ENCODE measurements at regions not wholly inside any gene's neighbourhood (a gene's known extent, or its start where the extent isn't known, plus 50 kb on each side); places are given as distances from the start of the nearest gene placed in this dataset.

GRCh38 chr10:10125676-10126075 is 892.0 kb upstream of the CELF2 start:
- DNase-seq: no peak

DNA sequence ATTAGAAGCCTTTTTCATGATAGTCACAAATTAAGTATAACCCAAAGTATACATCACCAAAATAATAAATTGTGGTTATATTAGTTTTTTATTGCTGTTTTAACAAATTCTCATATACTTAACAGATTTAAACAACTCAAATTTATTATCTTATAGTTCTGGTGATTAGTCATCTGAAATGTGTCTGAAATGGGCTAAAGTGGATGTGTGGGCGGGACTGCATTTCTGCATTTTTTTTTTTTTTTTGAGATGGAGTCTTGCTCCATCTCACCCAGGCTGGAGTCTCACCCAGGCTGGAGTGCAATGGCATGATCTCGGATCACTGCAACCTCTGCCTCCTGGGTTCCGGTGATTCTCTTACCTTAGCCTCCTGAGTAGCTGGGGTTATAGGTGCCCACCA is 891.5 kb upstream of the CELF2 start:
- DNase-seq: no peak

GRCh38 chr10:10128387-10128786 is 889.3 kb upstream of the CELF2 start:
- no peak for DNase-seq

DNA sequence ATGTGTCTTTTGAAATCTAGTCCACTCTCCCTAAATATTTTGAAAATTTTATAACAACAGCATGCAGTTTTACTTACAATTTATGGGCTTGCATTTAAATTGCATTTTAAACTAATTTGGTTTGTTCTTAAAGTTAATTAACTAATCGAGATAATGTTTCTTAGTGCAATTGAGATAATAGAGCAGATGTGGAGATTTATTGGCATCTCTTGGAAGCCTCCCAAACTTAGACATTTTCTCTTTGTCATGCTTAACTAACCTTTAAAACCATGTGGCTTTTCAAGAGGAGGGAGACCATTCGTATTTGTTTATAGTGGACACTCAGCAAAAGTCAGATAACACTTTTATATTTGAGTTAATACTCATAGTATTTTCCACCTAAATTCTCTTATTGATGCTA is 887.0 kb upstream of the CELF2 start:
- no peak for DNase-seq

- DNase-seq: no peak
These were observed 885.7 kb upstream of the CELF2 start for GRCh38 chr10:10132009-10132408.

- DNase-seq: no peak
These were observed 884.4 kb upstream of the CELF2 start for GRCh38 chr10:10133281-10133680.

GRCh38 chr10:10138685-10139084 is 879.0 kb upstream of the CELF2 start:
- no peak for DNase-seq

DNA sequence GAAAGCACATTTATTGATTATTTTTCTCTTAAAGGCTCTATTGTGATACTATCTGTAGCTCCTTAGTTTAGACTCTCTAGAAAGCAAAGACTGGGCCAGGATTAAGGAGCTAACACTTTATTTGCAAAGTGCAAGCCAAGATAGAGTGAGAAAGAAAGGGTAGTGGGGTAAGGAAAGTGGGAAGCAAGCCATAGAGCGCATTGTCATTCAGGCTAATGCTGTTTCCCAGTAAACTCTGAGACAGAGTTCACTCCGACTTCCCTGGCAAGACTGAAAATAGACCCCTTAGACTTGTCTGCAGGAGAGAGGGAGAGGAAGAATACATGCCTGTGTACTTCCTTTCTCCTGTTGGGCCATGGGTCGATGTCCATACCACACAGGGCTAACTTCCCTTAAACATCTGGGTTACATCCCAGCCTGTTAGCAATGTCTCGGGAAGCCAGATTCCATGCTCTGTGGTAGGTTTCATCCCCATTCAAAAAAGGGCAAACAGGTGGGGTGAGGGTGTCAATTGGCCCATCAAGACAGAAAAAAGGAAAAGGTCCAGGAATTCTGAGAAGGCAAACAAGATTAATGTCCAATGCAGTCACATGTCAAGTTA is 875.8 kb upstream of the CELF2 start:
- DNase-seq: no peak

GRCh38 chr10:10146604-10147003 is 871.1 kb upstream of the CELF2 start:
- DNase-seq: no peak

- DNase-seq: no peak
These were observed 867.8 kb upstream of the CELF2 start for GRCh38 chr10:10149899-10150298.

DNA sequence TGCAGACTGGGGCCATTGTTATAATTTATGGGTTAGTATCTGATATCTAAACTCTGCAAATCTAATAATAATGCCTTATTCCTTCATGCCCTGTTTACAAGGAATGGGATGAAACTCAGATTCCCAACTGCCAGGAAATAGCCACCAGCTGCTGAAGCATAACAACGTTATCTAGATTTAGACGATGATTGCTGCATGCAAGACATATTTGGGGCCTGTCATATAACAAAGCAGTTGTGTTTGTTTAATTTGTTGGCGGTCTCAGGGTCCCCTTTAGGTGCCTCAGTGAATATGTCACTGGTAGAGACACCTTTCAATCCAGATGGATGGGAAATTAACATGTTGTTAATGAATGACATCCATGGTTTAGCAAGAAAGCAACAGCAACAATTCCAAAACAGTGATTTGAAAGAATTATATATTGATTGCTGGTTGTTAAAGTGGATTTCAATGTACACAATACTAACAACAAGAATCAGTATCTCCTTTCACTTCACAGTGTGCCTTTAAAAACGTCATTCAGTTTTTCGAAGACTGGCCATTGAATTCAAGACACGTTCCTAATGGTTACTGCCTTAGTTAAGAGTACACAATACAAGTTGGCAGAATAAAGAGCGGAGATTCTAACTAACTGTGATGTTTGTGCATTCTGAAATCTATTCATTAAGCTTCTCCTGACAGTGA is 860.6 kb upstream of the CELF2 start:
- no peak for DNase-seq

GRCh38 chr10:10160821-10161312 is 856.8 kb upstream of the CELF2 start:
- no peak for DNase-seq

DNA sequence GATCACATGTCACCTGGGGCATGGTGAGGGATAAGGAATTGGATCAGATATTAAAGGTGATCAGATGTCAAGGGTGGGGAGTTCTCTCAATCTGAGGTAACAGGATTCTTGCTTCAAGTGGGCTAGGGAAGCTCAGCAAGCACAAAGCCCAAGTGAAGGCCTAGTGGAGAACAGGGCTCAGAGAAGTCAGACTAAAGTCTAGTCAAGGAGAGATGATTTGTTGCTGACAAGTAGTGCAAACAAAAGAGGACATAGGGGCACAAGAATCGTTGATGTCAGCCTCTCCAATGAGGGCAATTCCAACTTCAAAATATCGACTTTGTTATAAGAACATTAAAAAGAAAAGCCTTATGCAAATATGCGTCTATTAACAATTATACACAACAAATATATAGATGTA is 852.8 kb upstream of the CELF2 start:
- no peak for DNase-seq

DNA sequence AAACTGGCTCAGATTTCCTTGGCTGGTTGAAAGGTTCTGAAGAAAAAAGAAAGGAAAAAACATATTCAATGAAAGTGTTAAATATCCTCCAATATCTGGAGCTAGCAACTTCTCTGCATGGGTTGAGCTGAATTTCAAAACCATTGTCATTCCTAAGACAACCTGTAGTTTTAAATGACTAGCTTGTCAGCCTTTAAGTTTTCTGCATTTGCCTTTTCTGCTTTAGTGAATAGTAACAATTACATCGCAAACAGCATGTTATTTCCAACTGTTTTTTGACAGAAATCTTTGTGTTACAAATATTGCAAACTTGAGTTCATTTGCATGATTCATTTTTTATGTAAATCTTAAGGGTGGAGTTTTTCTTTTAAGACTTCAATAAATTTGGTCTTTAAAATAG is 852.3 kb upstream of the CELF2 start:
- DNase-seq: no peak

- DNase-seq: no peak
These were observed 839.2 kb upstream of the CELF2 start for GRCh38 chr10:10178476-10178875.

GRCh38 chr10:10193848-10194247 is 823.8 kb upstream of the CELF2 start:
- DNase-seq: no peak

DNA sequence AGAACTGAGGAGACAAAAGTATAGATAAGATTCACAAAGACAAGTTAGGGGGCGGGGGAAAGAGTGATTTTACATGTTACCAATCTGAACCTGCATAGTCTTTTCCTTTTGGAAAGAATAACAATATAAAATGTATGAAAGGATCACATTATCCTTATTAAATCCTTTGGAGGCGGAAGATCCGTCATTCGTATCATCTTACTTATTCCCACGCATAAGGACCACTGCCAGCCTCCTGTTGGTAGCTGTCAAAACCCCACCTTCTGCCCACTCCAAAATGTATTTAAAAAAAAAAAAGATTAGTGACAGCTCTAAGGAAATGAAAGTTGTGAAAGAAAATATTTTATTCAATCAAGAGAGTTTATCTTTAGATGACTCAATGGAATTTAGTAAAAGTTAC is 821.0 kb upstream of the CELF2 start:
- no peak for DNase-seq

- DNase-seq: no peak
These were observed 820.2 kb upstream of the CELF2 start for GRCh38 chr10:10197423-10197822.

- DNase-seq: no peak
These were observed 819.3 kb upstream of the CELF2 start for GRCh38 chr10:10198363-10198762.

GRCh38 chr10:10204415-10204814 is 813.3 kb upstream of the CELF2 start:
- DNase-seq: no peak

GRCh38 chr10:10205906-10206305 is 811.8 kb upstream of the CELF2 start:
- DNase-seq: no peak

DNA sequence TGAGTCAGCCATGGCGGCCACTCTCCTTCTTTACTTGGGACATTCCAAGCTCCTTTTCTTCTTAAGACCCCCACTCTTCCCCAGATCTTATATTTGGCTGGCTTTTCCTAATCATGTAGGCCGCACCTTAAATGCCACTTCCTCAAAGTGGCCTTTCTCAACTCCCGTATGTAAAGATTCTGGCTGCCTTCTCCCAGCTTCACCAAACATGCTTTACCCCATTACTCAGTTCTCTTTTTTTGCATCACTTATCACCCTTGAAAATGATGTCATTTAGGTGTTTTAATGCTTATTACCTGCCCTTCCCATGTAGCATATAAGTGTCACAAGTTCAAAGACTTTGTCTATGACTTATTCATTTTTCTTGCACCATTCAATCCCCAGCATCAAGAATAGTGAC is 810.1 kb upstream of the CELF2 start:
- no peak for DNase-seq

DNA sequence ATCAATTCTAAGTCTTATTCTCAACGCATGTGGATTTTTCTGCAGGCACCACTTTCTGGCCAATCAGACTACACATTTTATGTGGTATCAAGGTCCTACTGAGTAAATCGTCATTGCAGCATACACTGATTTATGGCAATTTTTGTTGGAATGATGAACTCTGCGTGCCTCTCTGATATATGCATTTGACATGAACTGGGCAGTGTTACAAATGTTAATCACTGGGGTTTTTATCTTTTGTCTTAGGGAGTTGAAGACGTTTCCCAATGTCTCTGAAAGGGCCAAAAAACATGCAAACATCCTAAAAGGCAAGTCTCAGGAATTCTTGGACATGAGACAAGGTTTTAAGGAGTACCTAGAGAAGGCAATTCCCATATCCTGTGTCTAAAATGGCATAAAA is 809.5 kb upstream of the CELF2 start:
- no peak for DNase-seq

DNA sequence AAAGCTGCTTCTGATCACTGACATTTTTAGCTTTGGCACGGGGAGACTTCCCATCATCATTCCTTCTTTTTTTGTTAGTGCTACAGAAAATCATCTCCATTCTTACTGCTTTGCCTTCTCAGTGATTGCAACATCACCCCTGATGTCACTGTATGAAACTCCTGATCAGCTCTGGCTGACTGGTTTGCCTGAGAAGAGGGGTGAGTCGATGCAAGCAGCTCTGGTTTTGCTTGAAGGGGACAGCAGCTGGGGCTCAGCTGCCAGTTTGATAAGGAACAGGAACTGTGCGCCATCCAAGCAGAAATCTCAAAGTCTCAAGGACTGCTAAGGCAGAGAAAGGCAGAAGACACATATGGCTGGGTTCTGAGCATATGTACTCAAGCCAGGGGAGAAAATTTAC is 808.5 kb upstream of the CELF2 start:
- DNase-seq: peak; percentile 76

DNA sequence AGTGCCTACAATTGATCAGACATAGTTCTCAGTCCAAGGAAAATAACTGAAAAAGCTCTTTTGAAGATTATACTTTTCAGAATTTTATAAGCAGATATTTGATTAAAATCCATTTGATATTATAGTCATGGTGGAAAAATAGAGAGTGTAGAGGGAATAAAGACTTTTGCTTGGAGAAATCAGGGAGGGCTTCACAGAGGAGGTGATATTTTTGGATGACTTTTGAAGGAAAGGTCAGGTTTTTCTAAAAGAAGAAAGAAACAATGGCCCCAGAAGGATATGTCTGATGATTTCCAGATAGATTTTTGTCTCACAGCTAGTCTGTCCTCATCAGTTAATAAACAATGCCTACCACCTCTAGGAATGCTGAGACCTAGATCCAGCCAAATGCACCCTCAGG is 806.3 kb upstream of the CELF2 start:
- no peak for DNase-seq
